ENCODE measurements at regions not wholly inside any gene's neighbourhood (a gene's known extent, or its start where the extent isn't known, plus 50 kb on each side); places are given as distances from the start of the nearest gene placed in this dataset.

- H3K27me3 Mint-ChIP-seq: peaks cover 30% of the 10 kb centered on the region
- no peaks in the 10 kb centered on the region for H3K36me3 ChIP-seq (replicated peaks in 1 of 2; ENCODE audit: control extremely low read depth in 1 of 2, control insufficient read depth in 1 of 2, extremely low read depth in 1 of 2, insufficient read depth in 2 of 2, low read length in 1 of 2)
- DNase-seq (no peak), ATAC-seq (ENCODE audit: low read depth) (no peak)
- no peaks in the 10 kb centered on the region for H3K9me3 Mint-ChIP-seq (ENCODE audit: insufficient read depth)
- H2AFZ ChIP-seq (ENCODE audit: insufficient read depth, low read depth, low read length, poor library complexity, severe bottlenecking): no peak overlapping the region
- 79% methylated on average over 6 of the region's 6 CpGs for WGBS (ENCODE audit: insufficient coverage)
- no peak overlapping the region for H3K27ac ChIP-seq (ENCODE audit: low read length in 2 of 2)
- peaks cover 0 to 5% (median 0%) of the 10 kb centered on the region in 4 experiments for H3K27me3 ChIP-seq (replicated peaks in 1 of 4; ENCODE audit: control extremely low read depth in 1 of 4, control insufficient read depth in 3 of 4, insufficient read depth in 4 of 4, low read length in 3 of 4)
- H3K9me3 ChIP-seq (ENCODE audit: control extremely low read depth in 1 of 3, control insufficient read depth in 2 of 3, insufficient read depth in 1 of 3, low read length in 2 of 3): no peaks in the 10 kb centered on the region
- intact Hi-C loops (cut with micrococcal nuclease): no loop called here
- H3K27ac Mint-ChIP-seq: no peak overlapping the region
- TF ChIP-seq EZH2 (IDR thresholded peaks at IDR 0.05; ENCODE audit: borderline replicate concordance, insufficient read depth, low read depth, low read length, poor library complexity, severe bottlenecking): no peak
- TF ChIP-seq CTCF (IDR thresholded peaks at IDR 0.05): no peak
- H3K9ac ChIP-seq (ENCODE audit: low read length): no peak overlapping the region
- POLR2A ChIA-PET: no interaction called here
- H3K4me3 ChIP-seq (ENCODE audit: control extremely low read depth in 1 of 5, extremely low read depth in 1 of 5, insufficient read depth in 1 of 5, low read depth in 2 of 5, low read length in 4 of 5): no peak overlapping the region
- no peaks in the 10 kb centered on the region for H4K20me1 ChIP-seq (ENCODE audit: control insufficient read depth, insufficient read depth, low read length, poor library complexity, severe bottlenecking)
- no peaks in the 10 kb centered on the region for H3K4me1 Mint-ChIP-seq
- no peak overlapping the region for H3K4me3 Mint-ChIP-seq
- H3K4me1 ChIP-seq (ENCODE audit: control insufficient read depth in 2 of 2, insufficient read depth in 2 of 2, low read length in 2 of 2): no peaks in the 10 kb centered on the region
- CTCF ChIA-PET: interaction anchor here (0.6 to 1.2 kb wide), 2 partner anchors 9 to 10 kb away, joined by 3 read pairs; no protein-coding TSS in a partner anchor
- H3K4me2 ChIP-seq (replicated peaks; ENCODE audit: low read depth, low read length, poor library complexity, severe bottlenecking): no peak overlapping the region
- H3K79me2 ChIP-seq (ENCODE audit: control insufficient read depth, insufficient read depth, low read length): no peaks in the 10 kb centered on the region
Observed at GRCh38 chr3:43863966-43864933, 173.5 kb downstream of the ABHD5 start.

- H3K27ac Mint-ChIP-seq: no peak overlapping the region
- DNase-seq: no peak
- no peaks in the 10 kb centered on the region for H3K4me1 Mint-ChIP-seq
- H3K27me3 Mint-ChIP-seq: peaks cover 33% of the 10 kb centered on the region
- ChIA-PET POLR2A (no interaction called here), CTCF (interaction anchor here (1.2 kb wide), 1 partner anchor 10 kb away, joined by 3 read pairs; no protein-coding TSS in a partner anchor)
- no peak overlapping the region for H3K4me2 ChIP-seq (replicated peaks; ENCODE audit: low read depth, low read length, poor library complexity, severe bottlenecking)
- TF ChIP-seq CTCF (IDR thresholded peaks at IDR 0.05) (no peak), EZH2 (IDR thresholded peaks at IDR 0.05; ENCODE audit: borderline replicate concordance, insufficient read depth, low read depth, low read length, poor library complexity, severe bottlenecking) (no peak)
- WGBS (ENCODE audit: insufficient coverage): 95% methylated on average over 3 of the region's 4 CpGs
- H3K9ac ChIP-seq (ENCODE audit: low read length): no peak overlapping the region
- intact Hi-C loops (cut with micrococcal nuclease): no loop called here
- no peaks in the 10 kb centered on the region for H3K79me2 ChIP-seq (ENCODE audit: control insufficient read depth, insufficient read depth, low read length)
- no peaks in the 10 kb centered on the region for H3K9me3 ChIP-seq (ENCODE audit: control extremely low read depth in 1 of 3, control insufficient read depth in 2 of 3, insufficient read depth in 1 of 3, low read length in 2 of 3)
- no peaks in the 10 kb centered on the region for H4K20me1 ChIP-seq (ENCODE audit: control insufficient read depth, insufficient read depth, low read length, poor library complexity, severe bottlenecking)
- H3K4me3 Mint-ChIP-seq: no peak overlapping the region
- no peak overlapping the region for H3K27ac ChIP-seq (ENCODE audit: low read length in 2 of 2)
- H3K9me3 Mint-ChIP-seq (ENCODE audit: insufficient read depth): no peaks in the 10 kb centered on the region
- no peaks in the 10 kb centered on the region for H3K27me3 ChIP-seq (replicated peaks in 1 of 4; ENCODE audit: control extremely low read depth in 1 of 4, control insufficient read depth in 3 of 4, insufficient read depth in 4 of 4, low read length in 3 of 4)
- no peak overlapping the region for H3K4me3 ChIP-seq (ENCODE audit: control extremely low read depth in 1 of 5, extremely low read depth in 1 of 5, insufficient read depth in 1 of 5, low read depth in 2 of 5, low read length in 4 of 5)
- H3K4me1 ChIP-seq (ENCODE audit: control insufficient read depth in 2 of 2, insufficient read depth in 2 of 2, low read length in 2 of 2): no peaks in the 10 kb centered on the region
- no peak for ATAC-seq (ENCODE audit: low read depth)
- no peak overlapping the region for H2AFZ ChIP-seq (ENCODE audit: insufficient read depth, low read depth, low read length, poor library complexity, severe bottlenecking)
- H3K36me3 ChIP-seq (replicated peaks in 1 of 2; ENCODE audit: control extremely low read depth in 1 of 2, control insufficient read depth in 1 of 2, extremely low read depth in 1 of 2, insufficient read depth in 2 of 2, low read length in 1 of 2): no peaks in the 10 kb centered on the region
Observed at GRCh38 chr3:43865351-43865750, 174.6 kb downstream of the ABHD5 start.
